ENCODE measurements at regions not wholly inside any gene's neighbourhood (a gene's known extent, or its start where the extent isn't known, plus 50 kb on each side); places are given as distances from the start of the nearest gene placed in this dataset.

DNA sequence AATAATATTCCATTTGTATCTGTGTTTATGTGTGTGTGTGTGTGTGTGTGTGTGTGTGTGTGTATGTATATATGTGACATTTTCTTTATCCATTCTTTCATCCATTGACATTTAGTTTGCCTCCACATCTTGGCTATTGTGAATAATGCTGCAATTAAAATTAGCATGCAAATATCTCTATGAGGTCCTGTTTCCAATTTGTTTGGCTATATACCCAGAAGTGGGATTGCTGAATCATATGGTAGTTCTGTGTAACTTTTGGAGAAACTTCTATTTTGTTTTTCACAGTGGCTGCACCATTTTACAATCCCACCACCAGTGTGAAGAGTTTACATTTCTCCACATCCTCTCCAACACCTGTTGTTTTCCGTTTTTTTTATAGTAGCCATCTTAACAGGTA lies 53.1 kb downstream of the CH25H start:
- DNase-seq (ENCODE audit: low spot score): no peak

DNA sequence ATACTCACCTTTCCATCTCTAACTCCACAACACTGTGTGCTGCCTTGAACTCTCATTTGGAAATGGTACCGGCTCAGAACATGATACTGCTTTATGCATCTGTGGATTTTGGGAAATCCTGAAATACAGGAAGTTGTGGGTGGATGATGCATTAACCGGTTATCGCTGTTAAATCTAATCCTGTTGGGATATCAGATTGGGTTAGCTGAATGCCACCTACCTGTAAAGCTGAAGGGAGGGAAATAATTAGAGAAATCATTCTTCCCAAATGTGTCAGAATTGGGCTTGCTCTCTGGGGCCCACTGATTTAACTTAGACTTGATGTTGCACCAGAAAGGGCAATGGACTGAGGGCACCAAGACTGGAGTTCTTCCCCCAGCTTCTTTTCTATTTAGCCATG lies 54.0 kb downstream of the CH25H start:
- no peak for DNase-seq (ENCODE audit: low spot score)

DNA sequence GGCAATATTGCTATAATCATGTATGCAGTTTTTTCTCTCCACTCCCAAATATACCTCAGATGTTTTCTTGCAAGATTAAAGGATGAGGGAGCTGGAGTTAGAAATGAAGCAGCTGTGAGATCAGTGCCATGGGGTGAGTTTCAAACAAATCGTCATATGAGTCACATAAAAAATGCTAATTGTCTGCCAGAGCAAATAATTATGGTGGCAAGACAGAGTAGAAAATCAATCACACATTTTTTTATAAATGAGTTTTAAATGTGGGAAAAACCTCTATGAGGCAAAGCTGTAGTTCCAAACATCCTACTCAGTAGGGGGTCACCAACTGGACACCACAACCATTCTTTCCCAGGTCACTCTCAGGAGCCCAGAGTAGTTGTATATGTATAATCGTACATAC lies 55.3 kb downstream of the CH25H start:
- DNase-seq (ENCODE audit: low spot score): peak; percentile 14

DNA sequence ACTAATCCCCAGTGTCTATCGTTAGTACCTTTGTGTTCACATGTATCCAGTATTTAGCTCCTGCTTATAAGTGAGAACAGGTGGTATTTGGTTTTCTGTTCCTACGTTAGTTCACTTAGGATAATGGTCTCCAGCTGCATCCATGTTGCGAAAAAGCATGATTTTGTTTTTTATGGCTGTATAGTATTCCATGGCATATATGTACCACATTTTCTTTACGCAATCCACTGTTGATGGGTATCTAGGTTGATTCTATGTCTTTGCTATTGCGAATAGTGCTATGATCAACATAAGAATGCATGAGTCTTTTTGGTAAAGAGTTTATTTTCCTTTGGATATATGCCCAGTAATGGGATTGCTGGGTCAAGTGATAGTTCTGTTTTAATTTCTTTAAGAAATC lies 59.1 kb downstream of the CH25H start:
- DNase-seq (ENCODE audit: low spot score): no peak

DNA sequence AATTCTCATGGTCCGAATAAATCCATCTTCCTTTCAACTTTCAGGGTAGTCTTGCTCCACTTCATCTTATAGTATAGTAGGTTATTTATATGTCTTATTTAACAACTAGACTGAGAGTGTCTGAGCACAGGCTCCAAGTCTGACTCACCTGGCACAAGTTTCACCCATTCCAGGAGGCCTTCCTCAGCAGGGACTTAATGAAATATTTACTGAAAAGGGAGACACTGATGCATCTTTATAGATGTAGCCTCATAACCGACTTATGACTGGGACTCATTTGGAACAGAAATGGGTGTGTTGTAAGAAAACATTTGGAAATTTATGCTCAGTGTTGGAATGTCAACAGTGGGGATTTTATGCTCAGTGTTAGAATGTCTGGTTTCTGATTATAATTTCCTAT lies 59.9 kb downstream of the CH25H start:
- peak; percentile 32 for DNase-seq (ENCODE audit: low spot score)

DNA sequence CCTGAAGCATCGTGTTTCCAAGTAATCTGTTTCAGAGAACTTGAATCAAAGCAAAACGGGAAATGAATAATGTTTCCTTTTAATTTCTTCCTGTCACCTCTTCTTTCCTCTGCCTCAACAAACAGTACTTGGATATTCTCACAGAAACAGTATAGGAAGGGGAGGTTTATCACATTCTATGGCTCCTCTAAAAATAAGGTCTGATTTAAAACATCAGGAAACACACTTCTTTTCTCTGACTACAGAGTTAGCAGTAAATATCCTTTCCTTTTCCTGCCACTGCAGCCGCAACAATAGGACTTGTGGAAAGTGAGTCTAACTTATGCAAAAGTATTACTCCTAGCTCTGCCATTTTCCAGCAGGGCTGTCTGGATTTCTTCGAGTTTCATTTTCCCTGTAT lies 62.3 kb downstream of the CH25H start:
- no peak for DNase-seq (ENCODE audit: low spot score)

DNA sequence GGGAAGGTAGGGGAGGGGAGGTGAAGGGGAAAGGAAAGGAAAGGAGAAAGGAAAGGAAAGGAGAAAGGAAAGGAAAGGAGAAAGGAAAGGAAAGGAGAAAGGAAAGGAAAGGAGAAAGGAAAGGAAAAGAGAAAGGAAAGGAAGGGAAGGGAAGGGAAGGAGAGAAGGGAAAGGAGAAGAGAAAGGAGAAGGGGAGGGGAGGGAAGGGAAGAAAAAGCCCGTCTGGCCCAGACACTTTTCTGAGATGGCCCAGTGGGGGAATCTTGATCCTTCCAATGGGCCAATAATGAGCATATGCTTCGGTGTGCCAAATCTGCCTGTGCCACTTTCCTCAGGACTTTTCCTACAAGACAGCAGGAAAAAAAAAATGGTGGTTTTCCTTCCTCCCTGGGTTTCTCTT lies 64.5 kb downstream of the CH25H start:
- no peak for DNase-seq (ENCODE audit: low spot score)

DNA sequence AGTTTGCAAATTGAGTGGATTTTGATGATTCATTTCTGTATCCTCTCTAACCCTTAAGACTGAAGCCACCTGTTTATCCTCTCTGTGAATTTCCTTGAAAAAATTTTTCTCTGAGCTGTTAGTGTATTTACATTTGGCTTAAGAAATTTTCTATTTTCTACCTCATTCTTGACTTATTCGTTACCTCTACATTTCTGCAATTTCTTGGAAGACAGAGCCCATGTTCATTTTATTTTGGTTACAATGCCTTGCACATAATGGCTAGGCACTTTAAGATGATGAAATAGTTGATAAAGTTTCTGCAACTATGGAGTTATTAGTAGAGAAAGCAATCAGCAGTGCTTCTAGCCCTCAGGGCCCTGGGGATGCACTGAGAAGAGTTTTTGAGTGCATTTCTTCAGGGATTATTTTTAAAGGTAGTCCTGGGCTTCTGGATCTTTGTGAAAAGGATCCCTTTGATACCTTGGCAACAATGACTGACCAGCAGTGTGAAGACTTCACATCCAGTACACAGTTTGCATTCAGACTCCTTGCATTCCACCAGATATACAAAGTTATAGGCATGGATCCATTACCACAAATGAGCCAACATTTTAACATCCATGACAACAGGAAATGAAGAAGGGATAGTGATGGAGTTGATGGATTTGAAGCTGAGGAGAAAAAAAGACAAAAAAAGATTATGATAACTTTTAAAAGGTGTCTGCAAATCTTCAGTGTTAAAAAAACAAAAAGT lies 68.2 kb downstream of the CH25H start:
- DNase-seq (ENCODE audit: low spot score): no peak

DNA sequence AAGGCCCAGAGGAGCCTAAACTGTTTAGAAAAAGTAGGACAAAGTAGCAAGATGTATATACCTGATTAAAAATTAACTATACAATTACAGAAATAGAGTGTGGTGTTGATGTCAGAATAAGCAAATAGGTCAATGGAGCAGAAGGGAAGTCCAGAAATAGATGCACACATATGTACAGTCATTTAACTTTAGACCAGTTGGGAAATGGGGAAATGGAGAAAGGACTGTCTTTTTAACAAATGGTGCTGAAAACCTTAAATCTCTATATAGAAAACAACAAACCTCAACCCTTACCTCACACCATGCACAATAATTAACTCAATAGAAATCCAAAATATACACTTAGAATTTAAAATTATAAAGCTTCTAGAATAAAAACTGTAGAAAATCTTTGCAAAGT lies 72.2 kb downstream of the CH25H start:
- no peak for DNase-seq (ENCODE audit: low spot score)

DNA sequence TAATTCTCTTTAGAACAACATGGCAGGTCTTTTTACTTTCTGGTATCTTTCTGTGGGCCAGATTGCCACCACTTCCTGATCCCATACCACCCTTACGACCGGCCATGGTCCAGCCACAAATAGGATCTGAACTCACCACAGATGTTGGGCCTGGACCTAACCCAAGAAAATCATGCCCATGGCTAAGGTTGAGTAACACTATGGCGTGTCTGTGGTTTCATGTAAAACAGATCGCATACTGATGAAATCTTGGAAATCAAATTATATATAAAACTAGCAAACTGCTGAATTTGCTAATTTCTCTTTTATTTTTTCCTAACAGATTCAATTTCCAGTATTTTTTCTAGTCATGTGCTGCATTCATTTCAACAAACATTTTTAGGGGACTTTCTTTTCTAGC lies 77.2 kb downstream of the CH25H start:
- no peak for DNase-seq (ENCODE audit: low spot score)

DNA sequence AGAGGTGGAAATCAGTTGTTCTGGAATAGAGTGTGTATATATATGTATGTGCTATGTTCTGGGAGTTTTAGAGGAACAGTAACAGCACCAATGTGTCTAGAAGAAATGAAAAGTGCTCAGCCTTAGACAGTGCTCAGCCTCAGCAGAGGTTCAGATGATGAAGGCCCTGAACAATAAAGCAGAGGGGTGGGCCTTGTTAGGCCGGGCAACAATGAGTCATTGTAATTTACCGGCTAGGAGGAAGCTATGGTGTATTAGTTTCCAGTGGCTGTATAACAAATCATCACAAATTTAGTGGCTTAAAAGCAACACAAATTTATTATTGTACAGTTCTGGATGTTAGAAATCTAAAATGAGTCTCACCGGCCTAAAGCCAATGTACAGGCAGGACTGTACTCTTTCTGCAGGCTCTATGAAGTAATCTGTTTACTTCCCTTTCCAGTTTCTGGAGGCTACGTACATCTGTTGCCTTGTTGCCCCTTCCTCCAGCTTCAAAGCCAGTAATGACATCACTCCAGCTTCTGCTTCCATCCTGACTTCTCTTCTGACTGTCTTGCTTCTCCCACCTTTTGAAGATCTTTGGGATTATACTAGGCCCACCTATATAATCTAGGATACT lies 84.6 kb downstream of the CH25H start:
- DNase-seq (ENCODE audit: low spot score): no peak

DNA sequence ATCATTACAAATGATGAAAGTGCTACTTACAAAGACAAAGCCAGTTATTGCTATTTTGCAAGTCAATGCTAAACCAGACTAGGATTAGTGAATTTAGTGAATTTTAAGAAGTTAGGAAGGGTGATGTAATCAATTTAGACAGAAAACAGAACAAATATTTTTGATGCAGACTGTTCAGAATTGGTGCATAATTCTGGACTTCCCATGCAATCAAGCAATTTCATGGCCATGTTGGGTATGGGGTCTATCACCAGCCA lies 85.4 kb downstream of the CH25H start:
- no peak for DNase-seq (ENCODE audit: low spot score)

DNA sequence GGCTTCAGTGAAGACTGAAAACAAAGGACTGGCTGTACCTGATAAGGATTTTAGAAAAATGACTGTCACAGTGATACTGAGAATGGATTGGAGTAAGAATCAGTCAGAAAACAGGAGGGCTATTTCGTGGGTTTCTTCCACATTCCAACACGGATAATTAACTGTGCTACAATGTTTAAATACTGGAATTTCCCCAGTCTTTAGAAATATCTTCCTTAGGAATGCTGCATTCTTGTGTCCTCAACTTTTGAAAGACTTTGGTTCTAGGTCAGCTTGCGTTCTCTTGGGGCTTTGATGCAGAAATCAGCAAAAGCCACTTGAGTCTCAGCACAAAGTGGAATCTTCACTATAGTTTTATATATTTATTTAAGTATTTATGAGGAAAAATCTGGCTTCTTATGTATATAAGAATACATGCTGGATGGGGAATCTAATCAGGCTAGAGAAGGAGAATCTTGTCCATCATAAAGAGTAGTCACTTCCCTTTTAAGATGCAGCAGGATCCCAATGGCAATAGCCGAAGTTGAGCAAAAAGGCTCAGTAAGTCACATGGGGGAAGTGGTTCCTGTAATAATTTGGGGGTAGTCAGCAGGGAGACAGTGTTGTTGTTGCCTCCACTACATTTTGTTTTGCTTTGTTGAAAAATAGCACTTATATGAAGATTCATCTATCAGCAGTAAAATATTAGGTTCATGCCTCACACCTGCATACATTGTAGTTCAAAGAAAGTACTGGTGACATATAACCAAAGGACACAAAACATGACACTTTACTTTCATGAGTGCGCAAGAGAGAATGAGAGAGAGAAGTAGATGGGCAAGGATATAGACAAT lies 86.0 kb downstream of the CH25H start:
- no peak for DNase-seq (ENCODE audit: low spot score)

DNA sequence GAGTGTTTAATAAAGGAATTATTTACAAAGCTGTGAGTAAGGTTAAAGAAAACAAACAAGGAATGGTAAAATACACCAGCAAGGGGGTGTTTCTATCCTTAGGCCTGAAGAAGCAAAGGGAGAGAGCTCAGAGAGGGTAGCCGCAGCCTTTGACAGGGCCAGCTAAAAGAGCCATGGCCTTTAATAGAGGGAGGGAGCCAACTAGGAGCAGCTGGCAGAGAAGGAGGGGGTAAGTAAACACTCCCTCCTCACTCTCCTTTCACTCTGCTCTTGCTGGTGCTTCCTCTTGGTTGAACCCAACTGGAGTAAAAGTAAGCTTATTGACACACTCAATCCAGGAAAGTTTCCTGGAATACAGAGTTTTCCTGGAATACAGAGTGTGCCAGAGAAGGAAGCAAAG lies 87.5 kb downstream of the CH25H start:
- no peak for DNase-seq (ENCODE audit: low spot score)

DNA sequence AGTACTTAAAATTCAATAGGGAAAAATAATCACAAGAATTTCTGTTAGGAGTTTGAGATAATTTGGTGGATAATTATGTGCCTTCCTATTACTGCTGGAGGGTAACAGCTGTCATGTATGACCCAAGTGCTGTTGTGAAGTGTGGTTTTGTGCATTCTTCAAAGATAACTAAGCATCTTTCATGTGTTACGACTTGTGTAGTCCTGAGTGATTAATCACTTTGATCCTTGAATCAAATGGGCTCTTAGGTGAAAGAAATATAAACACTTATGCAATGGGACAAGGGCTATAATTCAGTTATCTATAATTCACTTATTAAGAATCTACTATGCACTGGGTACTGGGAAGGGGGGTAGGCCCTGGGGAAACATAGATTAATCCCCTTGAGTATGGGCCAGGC lies 89.0 kb downstream of the CH25H start:
- no peak for DNase-seq (ENCODE audit: low spot score)

DNA sequence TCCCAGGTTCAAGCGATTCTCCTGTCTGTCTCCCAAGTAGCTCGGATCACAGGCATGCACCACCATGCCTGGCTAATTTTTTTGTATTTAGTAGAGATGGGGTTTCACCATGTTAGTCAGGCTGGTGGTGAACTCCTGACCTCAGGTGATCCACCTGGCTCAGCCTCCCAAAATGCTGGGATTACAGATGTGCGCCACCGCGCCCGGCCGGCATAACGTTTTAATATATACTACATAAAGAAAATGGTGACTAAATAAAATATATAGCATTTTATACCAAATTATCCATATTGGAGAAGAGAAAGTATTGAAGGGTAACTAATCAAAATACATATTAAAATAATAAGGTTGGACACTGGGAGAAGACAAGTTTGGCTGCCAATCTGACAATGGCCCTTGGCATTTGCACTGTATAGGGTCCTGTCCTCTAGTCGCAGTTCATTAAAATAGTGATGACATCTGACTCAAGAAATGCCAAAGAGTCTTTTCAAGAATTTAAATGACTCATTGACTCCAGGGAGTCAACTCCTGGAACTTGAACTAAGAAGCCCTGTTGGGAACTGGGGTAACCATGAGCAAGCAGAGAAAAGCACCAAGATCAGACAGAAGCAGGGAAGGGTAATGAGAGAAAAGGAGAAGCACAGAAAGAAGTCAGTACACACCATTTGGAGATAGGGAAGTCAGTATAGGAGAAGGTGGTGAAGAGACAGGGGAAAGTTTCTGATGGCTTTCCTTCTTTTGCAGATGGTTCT lies 91.1 kb downstream of the CH25H start:
- DNase-seq (ENCODE audit: low spot score): peak; percentile 39

DNA sequence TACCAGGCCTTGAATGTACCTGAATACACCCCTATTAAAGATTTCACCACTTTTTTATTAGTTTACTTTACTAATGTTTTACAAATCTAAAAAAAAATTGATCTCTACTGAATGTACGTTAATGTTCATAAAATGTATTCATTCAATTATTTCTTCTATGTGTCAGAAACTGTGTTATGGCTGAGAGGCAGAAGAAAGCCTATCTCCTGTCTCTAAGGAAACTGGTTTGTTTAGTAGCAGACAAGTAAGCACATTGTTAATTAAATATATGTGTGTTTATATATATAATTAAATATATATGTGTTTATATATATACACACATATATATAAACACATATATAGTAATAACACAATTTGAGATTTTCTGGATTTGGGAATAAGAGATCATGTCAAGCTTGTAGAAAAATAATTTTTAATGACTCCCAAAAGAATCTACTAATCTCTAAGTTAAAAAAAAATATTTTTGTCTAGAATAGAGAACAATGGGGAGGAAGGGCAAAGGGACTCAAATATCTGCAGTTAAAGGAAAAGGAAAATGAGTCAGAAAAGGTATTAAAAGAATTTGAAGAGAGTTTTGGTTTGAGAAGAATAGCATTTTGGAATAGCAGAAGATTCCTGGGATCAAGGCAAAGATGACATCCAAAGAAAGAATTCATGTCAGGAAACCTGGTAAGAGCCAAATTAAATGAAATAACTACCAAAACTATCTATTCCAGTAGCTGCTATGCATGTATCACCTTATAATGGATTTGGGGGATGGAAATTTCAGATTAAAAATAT lies 92.1 kb downstream of the CH25H start:
- DNase-seq (ENCODE audit: low spot score): no peak

DNA sequence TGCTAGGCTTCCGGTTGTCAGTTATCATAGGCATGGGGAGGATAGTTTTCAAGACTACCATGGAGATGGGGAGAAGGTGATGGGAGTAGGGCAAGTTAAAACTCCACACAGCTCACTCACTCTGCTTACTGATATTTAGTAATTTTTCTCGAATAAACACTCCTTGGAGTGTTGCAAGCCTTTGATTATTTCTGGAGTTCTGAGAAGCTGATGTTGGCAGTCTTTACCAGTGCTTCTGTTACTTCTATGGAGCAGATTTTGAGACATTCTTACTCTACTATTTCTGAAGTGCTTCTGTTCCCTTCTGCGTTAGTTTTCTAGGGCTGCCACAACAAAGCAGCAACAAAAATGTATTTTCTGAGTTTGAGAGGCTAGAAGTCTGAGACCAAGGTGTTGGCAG lies 104.4 kb downstream of the CH25H start:
- no peak for DNase-seq (ENCODE audit: low spot score)

DNA sequence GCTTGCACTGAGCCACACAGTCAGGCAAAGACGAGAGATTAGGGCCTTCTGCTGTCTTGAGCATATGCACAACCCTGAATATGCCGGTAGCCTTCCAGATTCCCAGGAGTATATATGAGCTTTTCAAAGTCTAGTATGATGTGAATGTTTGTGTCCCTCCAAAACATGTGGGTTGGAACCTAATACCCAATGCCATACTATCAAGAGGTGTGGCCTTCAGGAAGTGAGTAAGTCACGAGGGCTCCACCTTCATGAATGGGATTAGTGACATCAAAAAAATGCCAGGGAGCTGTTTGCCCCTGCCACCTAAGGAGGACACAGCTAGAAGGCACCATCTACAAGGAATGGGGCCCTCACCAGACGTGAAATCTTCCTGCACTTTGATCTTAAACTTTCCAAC lies 105.2 kb downstream of the CH25H start:
- DNase-seq (ENCODE audit: low spot score): no peak

DNA sequence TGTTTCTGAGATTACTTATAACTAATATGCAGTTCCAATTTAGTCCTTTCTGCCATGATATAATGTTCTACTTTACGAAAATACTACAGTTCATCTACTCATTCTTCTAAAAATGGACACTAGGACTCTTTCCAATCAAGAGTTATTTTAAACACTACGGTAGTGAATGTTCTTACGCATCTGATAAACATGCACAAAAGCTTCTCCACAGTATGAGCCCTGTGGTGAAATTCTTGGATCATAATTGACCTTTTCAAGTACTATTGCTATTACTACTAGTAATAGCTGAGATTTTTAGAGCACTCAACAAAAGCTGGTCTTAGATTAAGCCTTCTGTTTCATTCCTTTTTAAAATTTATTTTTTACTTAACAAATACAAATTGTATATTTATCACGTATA lies 106.4 kb downstream of the CH25H start:
- DNase-seq (ENCODE audit: low spot score): peak; percentile 29

DNA sequence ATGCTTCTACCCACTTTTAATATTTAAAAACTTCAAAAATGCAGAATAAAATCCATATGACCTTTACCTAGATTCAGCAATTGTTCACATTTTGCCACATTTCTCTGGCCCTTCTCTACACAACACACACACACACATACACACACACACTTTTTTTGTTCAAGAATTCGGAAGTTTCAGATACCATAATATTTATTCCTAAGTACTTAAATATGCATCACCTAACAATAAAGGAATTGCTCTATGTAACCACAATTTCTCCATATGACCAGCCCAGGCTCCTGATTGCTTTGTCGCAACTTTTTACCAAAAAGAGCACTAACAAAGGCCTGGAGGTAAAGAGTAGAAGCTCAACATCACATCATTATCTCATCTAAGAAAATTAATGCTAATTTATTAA lies 106.6 kb downstream of the FAS start:
- no peak for DNase-seq (ENCODE audit: low spot score)

All from AG08396 (cell line).